ENCODE measurements at regions not wholly inside any gene's neighbourhood (a gene's known extent, or its start where the extent isn't known, plus 50 kb on each side); places are given as distances from the start of the nearest gene placed in this dataset.

DNA sequence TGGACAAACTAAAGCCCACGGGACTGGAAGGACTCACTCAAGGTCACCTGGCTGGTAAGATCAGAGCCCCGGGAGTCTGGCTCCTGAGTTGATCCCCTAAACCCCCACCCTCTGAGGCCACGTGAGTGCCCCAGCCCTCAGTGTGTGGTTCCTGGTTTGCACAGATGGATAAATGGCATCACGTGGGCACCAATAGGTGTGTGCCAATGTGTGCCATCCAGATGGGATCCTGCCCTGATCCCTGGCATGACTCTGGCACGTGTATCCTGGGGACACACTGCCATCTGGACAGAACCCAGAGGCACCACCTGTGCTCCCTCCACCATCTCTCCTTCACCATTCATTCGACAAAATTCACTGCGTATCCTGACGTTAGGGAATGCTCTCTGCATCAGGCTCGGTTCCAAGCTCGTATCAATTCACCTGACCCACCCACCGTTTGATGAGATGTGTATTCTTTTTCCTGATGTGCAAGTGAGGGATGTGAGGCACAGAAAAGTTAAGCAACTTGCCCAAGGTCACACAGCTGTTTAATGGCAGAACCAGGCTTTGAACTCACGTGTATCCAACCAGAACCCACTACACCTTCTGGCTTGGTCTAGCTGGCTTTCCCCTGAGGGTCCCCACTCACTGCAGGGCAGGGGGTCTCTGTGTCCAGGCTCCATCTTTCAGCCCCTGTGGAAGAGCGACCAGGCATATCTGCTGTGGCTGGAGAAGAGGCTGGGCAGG, 49.8 kb upstream of the PAX7 start:
- Mint-ChIP-seq H3K4me1 (ENCODE audit: low read depth, unreplicated experiment) (peaks cover 20% of the 10 kb centered on the region), H3K9me3 (ENCODE audit: unreplicated experiment) (peaks cover 9% of the 10 kb centered on the region), H3K36me3 (ENCODE audit: unreplicated experiment) (no peaks in the 10 kb centered on the region), H3K27me3 (ENCODE audit: unreplicated experiment) (peaks cover 8% of the 10 kb centered on the region), H3K4me3 (ENCODE audit: unreplicated experiment) (no peak overlapping the region), H3K27ac (ENCODE audit: unreplicated experiment) (no peak overlapping the region)
- no peak for DNase-seq
- TF ChIP-seq, protein P1, sequence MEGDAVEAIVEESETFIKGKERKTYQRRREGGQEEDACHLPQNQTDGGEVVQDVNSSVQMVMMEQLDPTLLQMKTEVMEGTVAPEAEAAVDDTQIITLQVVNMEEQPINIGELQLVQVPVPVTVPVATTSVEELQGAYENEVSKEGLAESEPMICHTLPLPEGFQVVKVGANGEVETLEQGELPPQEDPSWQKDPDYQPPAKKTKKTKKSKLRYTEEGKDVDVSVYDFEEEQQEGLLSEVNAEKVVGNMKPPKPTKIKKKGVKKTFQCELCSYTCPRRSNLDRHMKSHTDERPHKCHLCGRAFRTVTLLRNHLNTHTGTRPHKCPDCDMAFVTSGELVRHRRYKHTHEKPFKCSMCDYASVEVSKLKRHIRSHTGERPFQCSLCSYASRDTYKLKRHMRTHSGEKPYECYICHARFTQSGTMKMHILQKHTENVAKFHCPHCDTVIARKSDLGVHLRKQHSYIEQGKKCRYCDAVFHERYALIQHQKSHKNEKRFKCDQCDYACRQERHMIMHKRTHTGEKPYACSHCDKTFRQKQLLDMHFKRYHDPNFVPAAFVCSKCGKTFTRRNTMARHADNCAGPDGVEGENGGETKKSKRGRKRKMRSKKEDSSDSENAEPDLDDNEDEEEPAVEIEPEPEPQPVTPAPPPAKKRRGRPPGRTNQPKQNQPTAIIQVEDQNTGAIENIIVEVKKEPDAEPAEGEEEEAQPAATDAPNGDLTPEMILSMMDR (IDR thresholded peaks at IDR 0.05; ENCODE audit: partially characterized antibody, unreplicated experiment) = no peak
